HG02623 (cell line): ENCODE measurements at regions not wholly inside any gene's neighbourhood (a gene's known extent, or its start where the extent isn't known, plus 50 kb on each side); places are given as distances from the start of the nearest gene placed in this dataset.

Experiments used
- ATAC-seq: cut with Tn5 transposase; IDR thresholded peaks from one replicate; pipeline ENCODE4 v1.9.1; 2021; ENCODE audit warnings: moderate library complexity; ENCODE audit not compliant: unreplicated experiment

DNA sequence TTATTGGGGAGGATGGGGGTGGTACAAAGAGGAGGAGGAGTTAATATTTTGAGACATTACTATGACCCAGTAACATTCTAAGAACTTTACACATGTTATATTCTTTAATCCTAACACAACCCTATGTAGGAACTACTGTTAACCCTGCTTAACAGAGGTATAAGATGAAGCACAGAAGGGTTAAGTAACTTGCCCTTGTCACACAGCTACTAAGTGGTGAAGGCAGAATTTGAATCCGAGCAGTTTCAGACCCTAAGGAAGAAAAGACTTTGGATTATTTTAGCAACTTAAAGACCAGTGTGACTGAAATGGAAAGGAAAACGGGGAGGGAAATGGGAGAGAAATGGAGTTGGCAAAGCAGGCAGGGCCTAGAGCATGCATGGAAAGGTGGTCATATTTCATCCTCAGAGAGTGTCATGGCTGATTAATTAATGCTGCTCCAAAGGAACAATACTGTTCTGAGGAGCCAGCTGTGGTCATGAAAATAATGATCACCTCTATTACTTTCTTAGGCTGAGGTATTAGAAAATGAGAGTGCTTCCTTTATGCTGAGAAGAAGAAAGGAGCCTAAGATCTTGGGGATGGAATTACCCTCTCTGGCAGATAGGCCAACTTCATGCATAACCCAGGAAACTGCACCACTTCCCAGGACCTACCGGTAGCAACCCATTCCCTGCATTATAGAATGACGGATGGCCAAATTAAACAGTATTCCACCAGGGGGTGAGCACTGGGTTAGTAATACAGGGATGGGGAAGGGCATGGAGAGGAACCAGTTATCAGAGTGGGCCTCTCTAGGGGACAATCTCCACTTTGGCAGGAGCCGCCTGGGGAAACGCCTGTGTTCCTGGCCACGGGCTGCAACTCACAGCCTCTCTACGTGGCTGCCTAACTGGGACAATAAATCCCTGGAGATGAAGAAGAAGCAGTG, 50.1 kb upstream of the TNFAIP3 start:
- no peak for ATAC-seq
